HG03460 (cell line): ENCODE measurements at regions not wholly inside any gene's neighbourhood (a gene's known extent, or its start where the extent isn't known, plus 50 kb on each side); places are given as distances from the start of the nearest gene placed in this dataset.

Experiments
- ATAC-seq: cut with Tn5 transposase; IDR thresholded peaks from one replicate; pipeline ENCODE4 v1.9.1; 2021; ENCODE audit not compliant: unreplicated experiment

- ATAC-seq = no peak
These were observed 572.3 kb upstream of the PKN2 start for GRCh38 chr1:88111816-88112215.

DNA sequence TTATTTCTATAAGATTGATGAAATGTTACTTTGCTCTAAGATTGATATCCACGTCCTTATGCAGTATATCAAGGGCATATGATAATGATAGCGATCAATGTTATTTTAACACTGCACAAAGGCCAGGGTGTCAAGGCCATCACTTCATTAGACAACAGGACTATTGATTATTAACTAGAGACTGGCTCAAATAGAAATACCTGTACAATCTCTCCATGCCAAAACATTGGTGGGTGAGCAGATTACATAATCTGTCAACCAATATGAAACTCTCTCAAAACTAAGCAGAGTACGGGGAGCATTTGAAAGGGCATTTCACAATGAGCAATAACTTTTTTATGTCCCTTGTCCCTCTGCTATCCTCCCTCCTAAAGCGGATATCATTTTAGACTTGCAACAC is 566.5 kb upstream of the PKN2 start:
- ATAC-seq = no peak

DNA sequence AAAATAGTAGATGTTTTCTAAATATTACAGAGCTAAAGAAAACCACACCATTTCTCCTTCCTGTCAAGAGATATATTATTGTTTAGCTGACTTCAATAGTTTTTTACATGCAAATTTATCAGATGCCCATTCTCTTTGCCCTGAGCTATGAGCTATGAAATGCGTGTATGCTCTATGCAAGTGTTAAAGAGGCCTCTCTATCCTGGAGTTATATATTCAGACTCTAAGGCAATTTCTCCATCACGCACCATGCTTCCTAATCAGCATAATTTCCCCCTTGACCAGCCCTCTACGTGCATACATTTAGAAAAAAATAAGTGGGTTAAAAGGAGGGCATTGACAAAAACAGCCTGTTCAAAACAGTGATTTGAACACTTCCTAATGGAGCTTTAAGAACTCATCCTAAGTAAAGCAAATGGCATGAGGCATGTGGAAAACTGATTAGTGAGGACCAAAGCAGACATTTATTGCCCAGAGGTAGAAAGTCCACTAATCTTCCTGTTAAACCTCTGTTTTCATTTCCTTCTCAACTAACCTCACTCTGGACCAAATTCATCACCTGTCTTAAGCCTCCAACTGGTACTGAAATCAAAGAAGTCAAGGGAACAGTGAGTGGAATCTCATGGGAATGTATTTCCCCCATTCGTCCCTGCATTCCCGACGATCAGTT is 565.8 kb upstream of the PKN2 start:
- no peak for ATAC-seq

- ATAC-seq = no peak
These were observed 559.5 kb upstream of the PKN2 start for GRCh38 chr1:88124614-88125013.

DNA sequence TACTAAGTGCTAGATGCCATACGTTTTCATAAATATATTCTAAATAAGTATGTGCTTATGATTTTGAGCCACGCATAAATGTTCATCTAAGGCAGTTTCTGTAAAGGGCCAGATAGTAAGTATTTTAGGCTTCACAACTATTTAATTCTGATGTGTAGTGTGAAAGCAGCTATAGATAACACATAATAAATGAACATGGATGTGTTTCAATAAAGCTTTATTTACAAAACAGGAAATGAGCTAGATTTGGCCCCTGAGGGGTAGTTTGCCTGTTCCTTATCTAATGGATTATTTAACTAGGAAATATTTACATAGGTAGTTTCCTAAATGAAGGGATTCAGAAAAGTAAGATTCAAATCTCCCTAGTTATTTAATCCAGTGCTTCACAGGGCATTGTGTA is 557.6 kb upstream of the PKN2 start:
- ATAC-seq = no peak

GRCh38 chr1:88133991-88134390 is 550.1 kb upstream of the PKN2 start:
- no peak for ATAC-seq

GRCh38 chr1:88134983-88135921 is 548.8 kb upstream of the PKN2 start:
- ATAC-seq = no peak

- no peak for ATAC-seq
These were observed 544.4 kb upstream of the PKN2 start for GRCh38 chr1:88139633-88140032.

- no peak for ATAC-seq
These were observed 543.7 kb upstream of the PKN2 start for GRCh38 chr1:88140325-88140724.

- no peak for ATAC-seq
These were observed 542.5 kb upstream of the PKN2 start for GRCh38 chr1:88141499-88142074.

DNA sequence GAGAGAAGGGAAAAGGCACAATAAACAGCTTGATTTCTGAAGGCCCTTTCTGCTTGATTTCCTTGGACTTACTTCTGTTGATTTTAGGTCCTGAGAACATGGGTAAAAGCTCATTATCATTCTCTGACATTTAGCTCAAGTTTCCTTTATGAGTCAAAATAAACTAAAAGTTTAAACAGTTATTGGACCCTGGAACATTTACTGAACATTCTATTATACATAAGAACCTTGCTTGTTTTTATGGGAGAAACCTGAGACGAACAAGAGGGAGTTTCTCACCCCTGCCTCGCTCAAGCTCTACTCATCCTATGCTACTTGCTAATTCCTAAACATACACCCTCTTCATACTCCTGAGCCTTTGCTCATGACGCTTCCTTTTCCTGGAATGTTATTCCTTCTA is 538.3 kb upstream of the PKN2 start:
- no peak for ATAC-seq

DNA sequence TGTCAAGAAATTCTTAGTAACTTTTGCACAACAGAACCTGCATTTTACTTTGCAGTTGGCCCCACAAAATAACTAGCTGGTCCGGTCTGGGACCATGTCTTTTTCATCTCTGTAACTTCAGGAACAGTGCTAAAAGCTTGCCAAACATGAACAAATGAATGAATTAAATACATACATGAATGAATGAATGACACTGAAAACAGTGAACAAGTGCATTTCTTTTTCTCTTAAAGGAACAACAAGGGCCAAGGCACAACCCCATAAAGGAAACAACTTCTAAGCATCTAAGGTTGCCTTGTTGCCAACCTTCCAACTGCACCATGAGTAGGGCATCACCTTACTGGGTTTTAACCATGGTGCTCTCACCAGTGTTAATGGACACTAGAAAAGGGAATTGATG is 534.4 kb upstream of the PKN2 start:
- no peak for ATAC-seq

DNA sequence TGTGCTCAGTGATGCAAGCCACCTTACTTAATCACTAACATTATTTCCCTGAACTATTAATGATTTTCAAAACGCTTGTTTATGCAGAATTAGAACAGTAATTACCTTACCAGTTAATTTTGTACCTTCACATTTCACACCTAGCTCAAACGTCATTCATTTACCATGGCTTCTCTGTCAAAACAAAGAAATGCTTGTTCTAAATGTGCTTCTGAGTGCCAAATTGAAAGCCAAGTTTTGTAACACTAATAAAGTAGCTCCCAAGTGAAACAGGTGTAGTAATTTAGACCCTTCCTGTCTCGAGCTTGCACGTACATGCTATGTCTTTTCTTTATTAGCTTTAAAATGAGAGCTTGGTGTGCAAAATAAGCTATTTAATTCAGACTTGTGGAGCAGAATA is 533.7 kb upstream of the PKN2 start:
- ATAC-seq = no peak

DNA sequence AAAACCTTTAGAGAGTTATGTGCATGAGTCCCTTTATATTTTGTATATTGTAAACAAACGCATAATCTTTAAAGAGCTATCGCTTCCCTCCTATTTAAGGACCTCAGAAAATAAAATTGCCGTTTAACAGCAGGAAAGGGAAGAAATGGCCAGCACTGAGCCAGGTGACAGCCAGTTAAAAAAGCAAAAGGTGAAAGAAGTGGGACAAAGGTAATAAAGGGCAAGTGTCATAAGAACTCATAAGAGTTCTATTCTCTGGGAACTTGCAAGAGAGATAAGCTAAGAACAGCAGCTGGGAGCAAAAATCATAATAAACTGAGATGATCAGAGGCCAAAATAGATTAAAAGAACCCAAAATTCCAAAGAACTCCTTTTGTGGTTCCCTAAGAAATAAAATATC is 520.9 kb upstream of the PKN2 start:
- ATAC-seq = no peak

- no peak for ATAC-seq
These were observed 515.9 kb upstream of the PKN2 start for GRCh38 chr1:88168126-88168525.

- no peak for ATAC-seq
These were observed 514.9 kb upstream of the PKN2 start for GRCh38 chr1:88169139-88169538.

GRCh38 chr1:88169939-88170338 is 514.1 kb upstream of the PKN2 start:
- no peak for ATAC-seq

- no peak for ATAC-seq
These were observed 508.9 kb upstream of the PKN2 start for GRCh38 chr1:88175120-88175630.

DNA sequence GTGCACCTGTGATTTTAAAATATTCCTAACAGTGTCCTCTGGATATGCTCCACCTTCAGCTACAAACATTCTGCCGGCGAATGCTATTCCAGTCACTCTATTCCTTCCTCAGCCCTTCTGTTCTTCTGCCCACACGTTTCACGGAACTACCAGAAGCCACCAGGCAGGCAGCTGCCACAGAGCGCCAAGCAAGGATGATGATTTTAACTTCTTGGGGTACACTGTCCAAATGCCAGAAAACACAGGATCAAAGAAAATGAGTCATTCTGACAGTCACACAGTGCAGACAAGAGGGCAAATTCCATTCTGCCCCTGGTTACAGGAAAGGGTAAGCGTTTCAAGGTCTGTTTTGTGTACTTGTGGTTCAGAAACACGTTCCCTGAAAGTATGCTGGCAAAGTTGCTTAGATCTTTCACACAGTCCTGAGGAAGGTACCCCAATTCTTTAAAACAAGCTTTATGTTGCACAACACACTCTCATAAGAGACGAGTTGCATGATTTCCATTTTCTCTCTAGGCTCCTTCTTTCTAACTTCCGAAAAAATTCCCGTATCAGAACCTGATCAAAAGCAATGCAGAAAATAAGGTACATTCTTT is 508.3 kb upstream of the PKN2 start:
- ATAC-seq = no peak

- ATAC-seq = no peak
These were observed 504.1 kb upstream of the PKN2 start for GRCh38 chr1:88179943-88180342.

- ATAC-seq = peak; percentile 99
These were observed 503.5 kb upstream of the PKN2 start for GRCh38 chr1:88180449-88181108.
